Natural killer cell (primary cell): ENCODE measurements at regions not wholly inside any gene's neighbourhood (a gene's known extent, or its start where the extent isn't known, plus 50 kb on each side); places are given as distances from the start of the nearest gene placed in this dataset.

Source experiments
- ATAC-seq, 3 donors: fragments of 150-1000 bp in 2 of 3; fragments of 200-7000 bp in 1 of 3; cut with Tn5 transposase; 1 replicate in 1 of 3; 2 replicates in 2 of 3; pipeline ENCODE4 v1.10.0; 2021; ENCODE audit warnings: mild to moderate bottlenecking in 2 of 3, moderate library complexity in 2 of 3
- DNase-seq, 2 donors: peaks; one replicate each; pipeline versions ENCODE4 v3.0.0 to v3.0.0-alpha.2; 2013 to 2021; ENCODE audit warnings: mixed read lengths in 1 of 2
- H3K27ac ChIP-seq: one replicate; pipeline ENCODE4 v1.5.1; 2013; ENCODE audit warnings: mild to moderate bottlenecking, low read length
- H3K27me3 ChIP-seq: one replicate; pipeline ENCODE4 v1.6.1; 2013; ENCODE audit warnings: low read length; ENCODE audit not compliant: control insufficient read depth, insufficient read depth
- H3K36me3 ChIP-seq: one replicate; pipeline ENCODE4 v1.6.1; 2013; ENCODE audit warnings: low read length; ENCODE audit not compliant: control insufficient read depth, insufficient read depth
- H3K4me1 ChIP-seq: one replicate; pipeline ENCODE4 v1.6.1; 2013; ENCODE audit warnings: low read length; ENCODE audit not compliant: control insufficient read depth, insufficient read depth
- H3K4me3 ChIP-seq: one replicate; pipeline ENCODE4 v1.5.1; 2013; ENCODE audit warnings: low read length
- H3K9me3 ChIP-seq: one replicate; pipeline ENCODE4 v1.6.1; 2013; ENCODE audit warnings: low read length; ENCODE audit not compliant: control insufficient read depth, insufficient read depth
- H3K27ac Mint-ChIP-seq, 2 donors: one replicate each; pipeline ENCODE4 v1.8.0; 2022; ENCODE audit warnings: mild to moderate bottlenecking in 2 of 2, mixed read lengths in 2 of 2, moderate library complexity in 1 of 2
- H3K27me3 Mint-ChIP-seq, 2 donors: one replicate each; pipeline ENCODE4 v1.8.0; 2022; ENCODE audit warnings: low read depth in 2 of 2, mixed read lengths in 2 of 2
- H3K36me3 Mint-ChIP-seq: one replicate; pipeline ENCODE4 v1.8.0; 2022; ENCODE audit warnings: mixed read lengths
- H3K4me1 Mint-ChIP-seq, 2 donors: one replicate each; pipeline ENCODE4 v1.8.0; 2022; ENCODE audit warnings: mixed read lengths in 2 of 2
- H3K4me3 Mint-ChIP-seq: one replicate; pipeline ENCODE4 v1.8.0; 2022; ENCODE audit warnings: mild to moderate bottlenecking, moderate library complexity, mixed read lengths
- H3K9me3 Mint-ChIP-seq, 2 donors: one replicate each; pipeline ENCODE4 v1.8.0; 2022; ENCODE audit warnings: mixed read lengths in 2 of 2
- WGBS: methylation state at CpG from one replicate; pipeline ENCODE4 v1.1.7; 2013; ENCODE audit warnings: missing lambda C conversion rate; ENCODE audit not compliant: insufficient coverage; 5-methylcytosine and 5-hydroxymethylcytosine counted together
- intact Hi-C: fragments of 100-400 bp; cut with micrococcal nuclease; formaldehyde crosslinking; loops from one replicate; pipeline ENCODE4 v1.14.2; 2022
- TF ChIP-seq, protein P1 (sequence below): fragments of 200-600 bp; IDR thresholded peaks from one replicate; pipeline ENCODE4 v1.8.0; 2022; ENCODE audit warnings: antibody characterized with exemption

DNA sequence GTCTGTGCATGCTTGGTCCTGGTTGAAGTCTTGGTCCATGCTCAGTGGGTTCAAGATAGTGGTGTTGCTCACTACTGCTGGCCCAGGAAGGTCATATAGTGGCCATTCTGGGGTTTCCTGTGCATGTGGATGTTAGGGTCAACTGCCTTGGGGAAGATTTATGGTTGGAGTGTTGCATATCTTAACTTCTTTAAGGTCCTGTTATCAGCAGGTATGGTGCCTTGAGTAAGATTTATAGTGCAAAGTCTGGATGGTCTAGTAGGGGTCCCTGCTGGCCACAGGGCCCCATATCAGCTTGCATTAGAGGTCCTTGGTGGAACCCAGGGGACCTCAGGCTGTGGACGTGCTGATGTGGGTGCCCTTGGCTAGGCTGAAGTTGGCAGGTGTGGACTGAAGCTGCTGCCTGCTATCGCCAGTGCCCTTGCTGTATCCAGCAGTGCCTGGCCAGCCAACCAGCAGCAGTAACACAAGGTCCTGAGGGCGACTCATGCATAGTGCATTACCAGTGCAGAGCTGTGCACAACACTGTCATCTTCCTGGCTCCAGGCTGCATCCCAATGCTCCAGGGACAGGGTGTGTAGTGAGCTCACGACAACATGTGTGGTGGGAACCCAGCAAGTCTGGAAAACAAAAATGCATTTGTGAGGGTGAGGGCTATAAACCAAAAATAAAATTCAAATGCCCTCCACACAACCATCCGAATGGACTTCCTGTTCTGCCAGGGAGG, 61.0 kb downstream of the BEX3 start:
- intact Hi-C loops, result no loop called here
- H3K27me3 ChIP-seq, result no peaks in the 10 kb centered on the region
- H3K9me3 Mint-ChIP-seq, result no peaks in the 10 kb centered on the region
- no peaks in the 10 kb centered on the region for H3K36me3 ChIP-seq
- no peak overlapping the region for H3K4me3 Mint-ChIP-seq
- no peak overlapping the region for H3K27ac ChIP-seq
- no peak for ATAC-seq
- no peaks in the 10 kb centered on the region for H3K9me3 ChIP-seq
- peaks cover 8 to 14% of the 10 kb centered on the region in 2 donors for H3K27me3 Mint-ChIP-seq
- DNase-seq, result no peak
- no peaks in the 10 kb centered on the region for H3K36me3 Mint-ChIP-seq
- H3K27ac Mint-ChIP-seq, result no peak overlapping the region
- H3K4me1 Mint-ChIP-seq, result no peaks in the 10 kb centered on the region
- WGBS, result 92% methylated on average over 4 of the region's 5 CpGs
- H3K4me1 ChIP-seq, result no peaks in the 10 kb centered on the region
- H3K4me3 ChIP-seq, result no peak overlapping the region
- TF ChIP-seq, protein P1, sequence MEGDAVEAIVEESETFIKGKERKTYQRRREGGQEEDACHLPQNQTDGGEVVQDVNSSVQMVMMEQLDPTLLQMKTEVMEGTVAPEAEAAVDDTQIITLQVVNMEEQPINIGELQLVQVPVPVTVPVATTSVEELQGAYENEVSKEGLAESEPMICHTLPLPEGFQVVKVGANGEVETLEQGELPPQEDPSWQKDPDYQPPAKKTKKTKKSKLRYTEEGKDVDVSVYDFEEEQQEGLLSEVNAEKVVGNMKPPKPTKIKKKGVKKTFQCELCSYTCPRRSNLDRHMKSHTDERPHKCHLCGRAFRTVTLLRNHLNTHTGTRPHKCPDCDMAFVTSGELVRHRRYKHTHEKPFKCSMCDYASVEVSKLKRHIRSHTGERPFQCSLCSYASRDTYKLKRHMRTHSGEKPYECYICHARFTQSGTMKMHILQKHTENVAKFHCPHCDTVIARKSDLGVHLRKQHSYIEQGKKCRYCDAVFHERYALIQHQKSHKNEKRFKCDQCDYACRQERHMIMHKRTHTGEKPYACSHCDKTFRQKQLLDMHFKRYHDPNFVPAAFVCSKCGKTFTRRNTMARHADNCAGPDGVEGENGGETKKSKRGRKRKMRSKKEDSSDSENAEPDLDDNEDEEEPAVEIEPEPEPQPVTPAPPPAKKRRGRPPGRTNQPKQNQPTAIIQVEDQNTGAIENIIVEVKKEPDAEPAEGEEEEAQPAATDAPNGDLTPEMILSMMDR, result no peak

DNA sequence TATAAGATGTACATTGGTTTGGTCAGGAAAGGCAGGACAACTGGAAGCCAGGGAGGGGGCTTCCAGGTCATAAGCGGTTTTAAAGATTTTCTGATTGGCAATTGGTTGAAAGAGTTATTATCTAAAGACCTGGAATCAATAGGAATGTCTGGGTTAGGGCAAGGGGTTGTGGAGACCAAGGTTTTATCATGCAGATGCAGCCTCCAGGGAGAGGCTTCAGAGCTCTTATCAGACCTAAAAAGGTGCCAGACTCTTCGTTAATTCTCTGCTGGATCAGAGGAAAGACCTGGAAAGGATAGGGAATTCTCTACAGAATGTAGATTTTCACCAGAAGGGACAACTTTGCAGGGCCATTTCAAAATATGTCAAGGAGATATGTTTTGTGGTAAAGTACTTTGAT, 62.8 kb downstream of the BEX3 start:
- no peak overlapping the region for H3K27ac Mint-ChIP-seq

DNA sequence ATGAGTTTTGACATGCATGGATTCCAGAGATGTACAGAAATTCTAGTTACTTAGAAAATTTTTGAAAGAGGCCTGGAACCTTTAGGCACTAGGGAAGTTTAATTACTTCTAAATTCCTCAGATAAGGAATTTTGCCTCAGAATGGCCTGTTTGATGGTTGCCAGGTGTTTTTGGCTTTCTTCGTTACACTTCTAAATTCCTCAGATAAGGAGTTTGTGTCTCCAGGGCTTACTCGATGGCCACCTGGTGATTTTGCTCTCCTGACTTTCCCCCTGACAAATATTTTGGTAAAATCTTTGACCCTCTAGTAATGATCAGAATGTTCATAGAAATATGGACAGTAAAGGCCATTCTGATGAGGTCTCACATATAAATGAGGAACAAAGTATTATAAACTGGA, 64.3 kb downstream of the BEX3 start:
- no peaks in the 10 kb centered on the region for H3K36me3 ChIP-seq
- ATAC-seq, result no peak
- no peaks in the 10 kb centered on the region for H3K27me3 Mint-ChIP-seq
- H3K27ac ChIP-seq, result no peak overlapping the region
- H3K36me3 Mint-ChIP-seq, result no peaks in the 10 kb centered on the region
- H3K4me1 ChIP-seq, result no peaks in the 10 kb centered on the region
- intact Hi-C loops, result no loop called here
- no peaks in the 10 kb centered on the region for H3K9me3 ChIP-seq
- H3K9me3 Mint-ChIP-seq, result no peaks in the 10 kb centered on the region
- H3K4me1 Mint-ChIP-seq, result no peaks in the 10 kb centered on the region
- H3K4me3 ChIP-seq, result no peak overlapping the region
- no peak for DNase-seq
- no peaks in the 10 kb centered on the region for H3K27me3 ChIP-seq
- no CpG with 5 or more reads among the region's 2 CpGs for WGBS
- no peak overlapping the region for H3K4me3 Mint-ChIP-seq
- H3K27ac Mint-ChIP-seq, result no peak overlapping the region
- TF ChIP-seq, protein P1, result no peak

More for the DNA sequence above, 62.8 kb downstream of the BEX3 start:
- Histone ChIP-seq H3K4me1 (no peaks in the 10 kb centered on the region), H3K36me3 (no peaks in the 10 kb centered on the region), H3K27me3 (no peaks in the 10 kb centered on the region), H3K27ac (no peak overlapping the region), H3K4me3 (no peak overlapping the region), H3K9me3 (no peaks in the 10 kb centered on the region)
- TF ChIP-seq, protein P1, result no peak
- H3K27me3 Mint-ChIP-seq, result no peaks in the 10 kb centered on the region
- H3K9me3 Mint-ChIP-seq, result no peaks in the 10 kb centered on the region
- no peak for DNase-seq
- H3K4me3 Mint-ChIP-seq, result no peak overlapping the region
- no peaks in the 10 kb centered on the region for H3K4me1 Mint-ChIP-seq
- H3K36me3 Mint-ChIP-seq, result no peaks in the 10 kb centered on the region
- no peak for ATAC-seq
- intact Hi-C loops, result no loop called here
- 83% methylated on average over 2 of the region's 2 CpGs for WGBS
